GM21390 (cell line): ENCODE measurements at regions not wholly inside any gene's neighbourhood (a gene's known extent, or its start where the extent isn't known, plus 50 kb on each side); places are given as distances from the start of the nearest gene placed in this dataset.
"Not testable (repeated sequence)": the region's sequence is repeated elsewhere in the genome, so short reads cannot be mapped to it uniquely, and the experiment has no call there.

Experiments
- ATAC-seq: cut with Tn5 transposase; IDR thresholded peaks from one replicate; pipeline ENCODE4 v1.9.1; 2021; ENCODE audit not compliant: unreplicated experiment

DNA sequence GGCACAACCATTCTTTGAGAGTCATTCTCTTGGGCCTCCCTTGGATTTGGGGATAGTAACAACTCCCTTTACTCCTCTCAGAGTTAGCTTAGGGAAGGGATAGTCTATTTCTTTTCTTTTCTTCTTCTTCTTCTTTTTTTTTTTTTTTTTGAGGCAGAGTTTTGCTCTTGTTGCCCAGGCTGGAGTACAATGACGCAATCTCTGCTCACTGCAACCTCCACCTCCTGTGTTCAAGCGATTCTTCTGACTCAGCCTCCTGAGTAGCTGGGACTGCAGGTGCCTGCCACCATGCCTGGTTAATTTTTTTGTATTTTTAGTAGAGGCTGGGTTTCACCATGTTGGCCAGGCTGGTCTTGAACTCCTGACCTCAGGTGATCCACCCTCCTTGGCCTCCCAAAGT is 465.8 kb downstream of the PLCL1 start:
- not testable (repeated sequence) for ATAC-seq

DNA sequence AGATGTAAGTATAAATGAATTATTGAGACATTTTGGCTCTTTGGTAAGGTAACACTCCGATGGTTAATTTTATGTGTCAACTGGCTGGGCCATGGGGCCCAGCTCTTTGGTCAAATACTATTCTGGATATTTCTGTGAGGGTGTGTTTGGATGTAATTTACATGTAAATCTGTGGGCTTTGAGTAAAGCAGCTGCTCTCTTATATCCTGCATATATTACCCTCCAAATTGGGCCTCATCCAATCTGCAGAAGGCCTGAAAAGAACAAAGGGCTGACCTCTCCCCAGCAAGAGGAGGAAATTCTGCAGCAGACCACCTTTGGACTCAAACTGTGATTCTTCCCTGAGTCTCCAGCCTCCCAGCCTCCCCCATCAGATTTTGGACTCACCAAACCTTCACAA is 464.1 kb downstream of the PLCL1 start:
- no peak for ATAC-seq

DNA sequence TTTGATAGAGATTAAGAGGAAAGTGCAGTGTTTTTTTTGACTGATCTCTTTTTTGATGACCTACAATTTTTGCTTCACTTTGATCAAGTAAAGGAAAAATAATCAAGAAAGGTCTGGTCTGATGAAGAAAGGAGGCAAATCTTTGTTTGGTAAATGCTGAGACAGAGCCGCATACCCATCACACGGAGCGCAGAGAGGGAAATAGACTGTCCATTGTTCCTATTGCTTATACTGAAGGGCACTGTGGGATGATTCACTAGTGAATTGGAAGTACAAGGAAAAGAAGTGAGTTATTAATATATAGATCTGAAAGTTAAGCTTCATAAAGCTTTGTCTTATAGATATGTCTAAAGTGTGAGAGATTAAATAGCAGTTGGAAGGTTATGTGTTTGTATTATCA is 455.1 kb downstream of the PLCL1 start:
- no peak for ATAC-seq

- ATAC-seq: no peak
Observed at GRCh38 chr2:198254536-198255090, 450.2 kb downstream of the PLCL1 start.

- ATAC-seq: no peak
Observed at GRCh38 chr2:198253995-198254394, 449.6 kb downstream of the PLCL1 start.

- no peak for ATAC-seq
Observed at GRCh38 chr2:198252472-198252871, 448.1 kb downstream of the PLCL1 start.

- ATAC-seq: no peak
Observed at GRCh38 chr2:198242093-198242492, 437.7 kb downstream of the PLCL1 start.

GRCh38 chr2:198238429-198238828 is 434.0 kb downstream of the PLCL1 start:
- no peak for ATAC-seq

- no peak for ATAC-seq
Observed at GRCh38 chr2:198236338-198236737, 431.9 kb downstream of the PLCL1 start.

DNA sequence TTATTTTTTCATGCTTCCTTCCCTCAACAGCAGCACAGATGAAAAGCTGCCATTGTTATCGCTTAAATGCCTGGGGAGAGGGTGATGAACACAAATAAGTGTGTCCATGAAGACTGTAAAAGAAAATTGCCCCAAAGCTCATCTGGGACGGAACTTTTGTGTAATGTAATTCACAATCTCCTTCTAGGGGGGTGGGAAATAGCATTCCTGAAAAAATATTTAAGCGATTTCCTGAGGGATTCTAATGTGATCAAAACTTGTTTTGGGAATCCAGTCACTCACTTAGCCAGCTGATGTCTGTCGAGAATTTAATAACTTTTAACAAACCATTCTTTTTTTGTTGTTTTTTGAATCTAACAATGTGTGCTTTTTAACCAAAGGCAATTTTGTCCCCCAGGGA is 427.9 kb downstream of the PLCL1 start:
- ATAC-seq: no peak

DNA sequence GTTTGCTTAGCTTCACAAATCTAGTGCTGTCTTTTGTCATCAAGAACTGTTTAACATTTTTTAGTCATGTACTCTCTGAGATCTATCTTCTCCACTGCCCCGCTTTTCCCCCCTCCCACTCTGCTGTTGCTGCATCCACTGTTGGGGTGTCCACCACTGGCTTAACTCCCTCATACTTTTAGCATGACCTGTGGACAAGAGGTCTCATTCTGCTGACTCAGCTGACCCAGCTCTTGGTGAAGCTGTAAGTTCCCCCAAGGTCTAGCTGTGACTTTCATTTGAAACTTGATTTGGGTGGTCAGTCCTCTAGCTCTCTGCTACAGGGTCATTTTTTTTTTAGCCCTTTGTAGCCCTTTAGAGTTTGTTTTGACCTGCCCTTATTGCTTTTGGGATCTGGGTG is 427.2 kb downstream of the PLCL1 start:
- ATAC-seq: no peak

DNA sequence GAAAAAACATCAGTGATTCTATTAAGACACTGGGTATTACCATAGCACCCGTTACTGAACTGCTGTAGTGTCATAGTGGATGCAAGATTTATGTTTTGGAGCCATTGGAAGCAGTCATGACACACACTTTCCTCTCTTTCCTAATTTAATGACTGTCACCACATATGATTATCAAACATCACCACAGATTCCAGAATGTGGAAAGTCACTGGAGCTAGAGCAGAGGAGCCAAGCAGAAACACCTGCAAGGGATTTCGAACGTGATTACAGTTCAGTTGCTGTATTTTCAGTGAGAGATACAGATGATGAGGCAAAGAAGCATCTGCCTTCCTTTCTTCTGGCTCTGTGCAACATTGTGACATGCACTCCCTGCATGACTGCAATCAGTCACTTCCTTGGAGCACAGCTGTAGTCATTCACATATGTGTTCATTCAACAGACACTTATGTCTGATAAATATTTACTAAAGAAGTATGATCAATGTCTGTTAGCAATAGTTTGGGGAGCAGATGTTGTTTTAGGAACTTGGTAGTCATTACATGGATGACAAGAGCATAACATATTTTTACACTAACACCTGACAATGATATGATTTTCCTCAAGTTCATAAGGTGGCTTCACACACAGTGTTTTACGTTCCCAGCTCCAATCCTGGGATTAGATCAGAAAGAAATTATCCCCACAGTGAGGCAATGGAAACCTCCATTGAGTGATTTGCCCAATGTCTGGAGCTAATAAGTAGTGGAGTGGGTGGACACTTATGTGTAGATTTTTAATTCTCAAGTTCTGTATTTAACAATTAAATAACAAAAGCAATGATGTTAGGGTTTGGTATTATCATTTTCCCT is 416.6 kb downstream of the PLCL1 start:
- no peak for ATAC-seq

GRCh38 chr2:198219292-198219691 is 414.9 kb downstream of the PLCL1 start:
- ATAC-seq: no peak

DNA sequence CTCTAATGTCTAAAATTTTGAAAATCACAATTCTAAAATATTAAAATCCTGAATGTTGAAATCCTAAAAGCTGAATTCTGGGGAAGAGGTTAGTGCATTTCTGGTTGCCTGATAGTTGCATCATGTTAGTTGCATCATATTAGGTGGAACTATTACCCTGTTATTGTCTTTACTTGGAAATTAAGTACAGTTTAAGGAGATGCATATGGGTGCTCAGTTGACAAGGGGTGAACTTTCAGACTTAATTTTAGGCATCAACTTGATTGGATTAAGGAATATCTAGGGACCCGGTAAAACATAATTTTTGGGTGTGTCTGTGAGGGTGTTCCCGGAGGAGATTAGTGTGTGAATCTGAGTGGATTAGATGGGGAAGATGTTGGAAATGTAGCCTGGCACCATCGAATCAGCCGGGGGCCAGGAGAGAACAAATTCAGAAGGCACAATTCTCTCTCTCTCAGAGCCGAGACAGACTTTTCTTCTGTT is 409.8 kb downstream of the PLCL1 start:
- ATAC-seq: no peak

DNA sequence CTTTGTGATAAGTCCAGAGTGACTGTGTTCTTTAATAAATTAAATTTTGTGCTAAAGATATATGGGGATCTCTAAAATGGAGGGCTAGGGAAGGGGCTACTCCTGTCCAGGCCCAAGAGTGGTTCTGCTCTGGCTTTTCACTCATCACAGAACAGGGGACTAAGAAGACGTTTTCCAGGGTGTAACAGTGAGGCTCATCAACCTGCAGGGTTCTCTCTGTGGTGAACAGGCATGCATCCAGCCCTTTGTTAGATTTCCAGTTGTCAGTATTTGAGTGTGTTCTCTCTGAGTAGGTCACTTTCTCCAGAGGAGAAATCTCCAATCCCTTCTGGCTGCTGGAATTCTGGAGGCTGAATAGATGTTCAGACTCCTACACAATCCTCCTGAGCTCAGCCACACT is 408.9 kb downstream of the PLCL1 start:
- ATAC-seq: no peak

DNA sequence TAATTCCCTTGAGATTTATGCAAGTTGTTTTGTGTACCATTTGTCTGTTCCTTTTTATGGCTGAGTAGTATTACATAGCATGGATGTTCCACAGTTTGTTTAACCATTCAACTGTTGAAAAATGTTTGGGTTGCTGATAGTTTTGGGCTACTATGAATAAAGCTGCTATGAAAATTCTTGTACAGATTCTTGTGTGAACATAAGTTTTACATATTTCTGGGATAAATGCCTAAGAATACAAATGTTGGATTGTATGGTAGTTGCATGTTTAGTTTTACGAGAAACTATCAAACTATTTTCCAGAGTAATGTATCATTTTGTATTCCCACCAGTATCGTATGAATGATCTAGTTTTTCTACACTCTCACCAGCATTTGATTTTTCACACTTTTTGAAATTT is 407.3 kb downstream of the PLCL1 start:
- ATAC-seq: no peak

DNA sequence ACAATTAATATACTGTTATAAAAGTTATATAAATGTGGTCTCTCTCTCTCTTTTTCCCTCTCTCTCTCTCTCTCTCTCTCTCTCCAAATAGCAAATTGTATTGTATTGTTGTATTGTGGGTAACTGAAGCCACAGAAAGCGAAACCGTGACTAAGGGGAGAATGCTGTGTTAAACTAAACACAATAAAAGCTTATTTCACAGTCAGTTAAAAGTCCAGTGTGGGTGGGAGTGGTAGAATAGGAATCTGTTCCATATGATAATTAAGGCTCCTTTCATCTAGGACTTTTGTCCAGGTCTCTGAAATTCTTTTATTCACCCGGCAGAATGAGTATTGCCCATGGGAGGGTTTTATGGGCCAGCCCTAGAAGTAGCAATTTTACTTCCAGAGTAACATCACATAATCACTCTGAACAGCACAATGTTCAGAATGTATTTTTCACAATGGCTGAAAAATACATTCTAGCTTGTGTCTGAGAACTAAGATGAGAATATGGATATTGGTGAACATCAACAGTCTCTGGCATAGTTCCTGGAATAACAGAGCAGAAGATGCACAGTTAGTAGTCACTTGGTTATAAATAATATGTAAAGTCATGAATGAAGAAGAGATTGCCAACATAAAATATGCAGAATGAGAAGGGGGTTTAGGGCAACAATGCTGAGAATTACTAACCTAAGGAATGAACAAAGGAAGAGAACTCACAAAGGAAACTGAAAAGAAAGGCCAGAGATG is 399.1 kb downstream of the PLCL1 start:
- no peak for ATAC-seq
